ENCODE measurements at regions not wholly inside any gene's neighbourhood (a gene's known extent, or its start where the extent isn't known, plus 50 kb on each side); places are given as distances from the start of the nearest gene placed in this dataset.

- H3K27me3 Mint-ChIP-seq, result peaks cover 5% of the 10 kb centered on the region
- DNase-seq, result no peak
- no peaks in the 10 kb centered on the region for H3K36me3 Mint-ChIP-seq
- no peak for ATAC-seq (ENCODE audit: low read depth)
- no peak overlapping the region for H3K4me3 Mint-ChIP-seq
- H3K27ac Mint-ChIP-seq, result no peak overlapping the region
- POLR2A ChIA-PET, result no interaction called here
- peaks cover 4% of the 10 kb centered on the region for H3K4me1 Mint-ChIP-seq
- no peaks in the 10 kb centered on the region for H3K9me3 Mint-ChIP-seq
Measured at GRCh38 chr5:170181902-170182301, 50.9 kb upstream of the C5orf58 start.

DNA sequence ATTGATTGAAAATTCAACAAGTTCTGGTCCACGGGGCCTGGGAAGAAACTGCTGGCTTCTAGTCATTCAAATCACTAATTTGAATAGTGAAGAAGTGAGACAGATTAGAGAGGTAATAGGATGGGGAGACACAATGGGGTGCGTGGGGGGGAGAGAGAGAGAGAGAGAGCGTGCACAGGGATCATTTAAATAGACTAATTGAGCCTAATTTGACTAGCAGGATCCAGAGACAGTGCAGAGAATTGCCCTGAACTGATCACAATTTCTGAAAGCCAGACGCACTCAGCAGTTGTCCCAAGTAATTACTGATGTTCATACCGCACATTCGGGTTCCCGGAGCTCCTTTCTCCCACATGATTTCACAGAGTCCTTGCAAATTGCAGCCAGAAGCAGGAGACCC is 50.3 kb upstream of the C5orf58 start:
- Mint-ChIP-seq H3K27me3 (peaks cover 5% of the 10 kb centered on the region), H3K36me3 (no peaks in the 10 kb centered on the region), H3K9me3 (no peaks in the 10 kb centered on the region), H3K4me1 (peaks cover 4% of the 10 kb centered on the region), H3K27ac (no peak overlapping the region), H3K4me3 (no peak overlapping the region)
- no peak for DNase-seq
- no peak for ATAC-seq (ENCODE audit: low read depth)
- POLR2A ChIA-PET, result interaction anchor here (0.6 kb wide), 1 partner anchor 14 kb away, joined by 4 read pairs; no protein-coding TSS in a partner anchor
